Bronchial epithelial cell (primary cell): ENCODE measurements at regions not wholly inside any gene's neighbourhood (a gene's known extent, or its start where the extent isn't known, plus 50 kb on each side); places are given as distances from the start of the nearest gene placed in this dataset.

ENCODE experiments used
- DNase-seq: peaks from one replicate; pipeline ENCODE4 v3.0.0-alpha.2; 2010; ENCODE audit warnings: low read depth
- FAIRE-seq: peaks from 2 replicates; lab custom pipeline; 2011; peaks lifted over from hg19 to GRCh38; lab: Jason Lieb, UNC
- H3K27me3 ChIP-seq: 2 replicates; pipeline ENCODE4 v1.5.1; 2011; ENCODE audit warnings: low read length; ENCODE audit not compliant: control insufficient read depth, insufficient read depth
- H3K36me3 ChIP-seq: 2 replicates; pipeline ENCODE4 v1.5.1; 2011; ENCODE audit warnings: low read length; ENCODE audit not compliant: control insufficient read depth, insufficient read depth
- H3K4me3 ChIP-seq: 2 replicates; pipeline ENCODE4 v1.5.1; 2011; ENCODE audit warnings: mild to moderate bottlenecking, low read depth, low read length, control low read depth
- TF ChIP-seq, protein P1 (sequence below): IDR thresholded peaks from 2 replicates; pipeline ENCODE4 v1.5.1; 2011; ENCODE audit warnings: mild to moderate bottlenecking, moderate library complexity, low read length, control low read depth, inconsistent platforms; ENCODE audit not compliant: insufficient read depth, severe bottlenecking

DNA sequence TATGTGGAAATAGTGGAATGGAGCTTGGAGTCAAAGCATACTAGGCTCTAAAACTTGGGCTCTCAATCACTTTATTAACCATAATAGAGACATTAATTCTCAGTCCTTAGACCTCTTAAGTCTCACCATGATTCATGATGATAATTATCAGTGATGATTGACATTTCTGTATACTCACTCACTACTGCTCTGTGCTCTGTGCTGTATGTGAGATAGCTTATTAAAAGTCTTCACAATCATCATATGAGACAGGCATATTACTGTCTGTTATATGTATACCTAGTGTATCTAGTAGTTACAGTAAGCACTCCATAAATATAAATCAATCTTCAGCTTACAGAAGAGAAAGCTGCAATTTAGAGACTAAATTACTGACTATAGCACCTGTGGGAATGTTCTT, 236.0 kb upstream of the JAG1 start:
- no peak for FAIRE-seq
- H3K36me3 ChIP-seq: no peaks in the 10 kb centered on the region
- H3K4me3 ChIP-seq: no peak overlapping the region
- peak; percentile 59 for DNase-seq
- no peaks in the 10 kb centered on the region for H3K27me3 ChIP-seq
- TF ChIP-seq, protein P1, sequence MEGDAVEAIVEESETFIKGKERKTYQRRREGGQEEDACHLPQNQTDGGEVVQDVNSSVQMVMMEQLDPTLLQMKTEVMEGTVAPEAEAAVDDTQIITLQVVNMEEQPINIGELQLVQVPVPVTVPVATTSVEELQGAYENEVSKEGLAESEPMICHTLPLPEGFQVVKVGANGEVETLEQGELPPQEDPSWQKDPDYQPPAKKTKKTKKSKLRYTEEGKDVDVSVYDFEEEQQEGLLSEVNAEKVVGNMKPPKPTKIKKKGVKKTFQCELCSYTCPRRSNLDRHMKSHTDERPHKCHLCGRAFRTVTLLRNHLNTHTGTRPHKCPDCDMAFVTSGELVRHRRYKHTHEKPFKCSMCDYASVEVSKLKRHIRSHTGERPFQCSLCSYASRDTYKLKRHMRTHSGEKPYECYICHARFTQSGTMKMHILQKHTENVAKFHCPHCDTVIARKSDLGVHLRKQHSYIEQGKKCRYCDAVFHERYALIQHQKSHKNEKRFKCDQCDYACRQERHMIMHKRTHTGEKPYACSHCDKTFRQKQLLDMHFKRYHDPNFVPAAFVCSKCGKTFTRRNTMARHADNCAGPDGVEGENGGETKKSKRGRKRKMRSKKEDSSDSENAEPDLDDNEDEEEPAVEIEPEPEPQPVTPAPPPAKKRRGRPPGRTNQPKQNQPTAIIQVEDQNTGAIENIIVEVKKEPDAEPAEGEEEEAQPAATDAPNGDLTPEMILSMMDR: no peak

DNA sequence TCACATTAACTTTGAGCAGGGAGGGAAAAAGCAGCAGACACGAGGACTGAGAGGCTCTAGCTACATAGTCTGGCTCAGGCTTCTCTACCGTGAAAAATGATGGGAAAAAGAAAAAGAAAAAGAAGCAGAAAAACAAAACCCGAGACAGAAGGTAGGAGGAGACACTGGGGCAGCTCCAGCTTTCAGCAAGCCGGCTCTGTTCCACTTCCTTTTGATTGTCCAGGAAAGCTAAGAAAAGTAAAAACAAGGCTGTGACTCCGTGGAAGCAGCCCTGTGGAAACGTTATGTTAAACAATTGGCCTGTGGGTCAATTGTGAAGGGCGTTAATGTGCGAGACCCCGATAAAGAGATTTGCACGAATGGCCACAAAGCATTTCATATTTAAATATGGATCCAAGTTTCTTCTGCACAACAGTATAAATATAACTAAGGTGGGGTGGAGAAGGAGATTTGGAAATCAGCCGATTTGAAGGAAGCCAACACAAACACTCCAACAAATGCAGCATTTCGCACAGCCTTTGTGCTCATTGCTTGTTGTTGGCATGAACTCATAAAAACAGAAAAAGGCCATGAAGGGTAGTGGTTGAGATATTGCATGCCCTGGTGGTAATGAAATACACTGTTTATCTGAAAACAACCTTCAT, 236.9 kb upstream of the JAG1 start:
- TF ChIP-seq, protein P1: no peak
- Histone ChIP-seq H3K27me3 (no peaks in the 10 kb centered on the region), H3K36me3 (no peaks in the 10 kb centered on the region), H3K4me3 (no peak overlapping the region)
- FAIRE-seq: no peak
- no peak for DNase-seq

DNA sequence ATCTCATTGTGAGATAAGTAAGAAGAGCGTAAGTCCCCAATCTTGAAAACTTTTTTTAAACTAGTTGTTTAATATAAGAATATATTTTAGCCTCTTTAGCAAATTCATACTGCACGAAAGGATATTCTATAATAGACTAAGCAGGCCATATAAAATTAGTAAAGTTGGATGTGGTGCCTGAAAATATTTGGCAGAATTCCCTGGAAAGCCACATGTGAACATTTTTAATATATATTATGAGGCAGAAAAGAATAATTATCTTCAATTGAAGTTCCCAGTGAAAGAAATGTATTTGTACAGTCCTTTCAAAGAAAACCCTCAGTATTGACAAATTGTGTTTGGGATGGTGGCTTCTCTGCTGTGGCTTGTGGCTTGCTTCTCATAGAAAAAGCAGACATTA, 237.5 kb upstream of the JAG1 start:
- DNase-seq: no peak
- no peak for FAIRE-seq
- TF ChIP-seq, protein P1: no peak

DNA sequence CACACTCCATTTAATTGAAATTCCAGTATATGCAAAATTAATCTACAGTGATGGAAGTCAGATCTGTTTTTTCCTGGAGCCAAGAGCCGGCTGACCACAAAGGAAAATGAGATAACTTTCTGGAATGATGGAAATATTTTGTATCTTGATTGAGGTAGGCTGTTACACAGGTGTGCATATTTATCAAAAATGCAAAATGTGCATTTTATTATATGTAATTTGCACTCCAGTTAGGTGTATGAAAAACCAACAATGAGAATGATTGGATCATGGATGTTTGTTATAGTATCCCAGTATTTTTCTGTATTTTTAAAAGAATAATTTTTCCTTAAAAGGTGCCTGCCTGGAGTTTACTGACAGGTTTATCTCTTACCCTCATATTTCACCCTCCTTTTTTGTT, 242.0 kb upstream of the JAG1 start:
- FAIRE-seq (no peak), DNase-seq (no peak)
- Histone ChIP-seq H3K27me3 (no peaks in the 10 kb centered on the region), H3K36me3 (no peaks in the 10 kb centered on the region), H3K4me3 (no peak overlapping the region)
- TF ChIP-seq, protein P1: no peak

More for the DNA sequence above, 237.5 kb upstream of the JAG1 start:
- H3K27me3 ChIP-seq: no peaks in the 10 kb centered on the region
- H3K36me3 ChIP-seq: no peaks in the 10 kb centered on the region
- H3K4me3 ChIP-seq: no peak overlapping the region

DNA sequence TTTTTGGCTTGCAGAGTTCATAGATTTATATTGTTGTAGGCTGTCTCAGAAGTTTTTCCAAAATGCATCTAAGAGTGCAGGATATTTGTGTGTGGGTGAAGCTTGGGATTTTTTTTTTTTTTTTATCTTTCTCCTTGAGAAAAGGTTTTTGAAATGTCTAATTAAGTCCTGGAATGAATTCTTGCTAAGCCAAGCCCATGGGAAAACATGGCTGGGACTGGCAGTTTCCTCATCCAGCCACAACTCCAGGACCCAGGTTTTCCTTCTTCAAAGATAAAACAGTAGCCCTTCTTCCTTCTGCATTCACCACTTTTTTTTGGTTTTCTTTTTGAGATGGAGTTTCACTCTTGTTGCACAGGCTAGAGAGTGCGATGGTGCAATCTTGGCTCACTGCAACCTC, 242.5 kb upstream of the JAG1 start:
- DNase-seq: no peak
- no peak for FAIRE-seq
- Histone ChIP-seq H3K27me3 (no peaks in the 10 kb centered on the region), H3K36me3 (no peaks in the 10 kb centered on the region), H3K4me3 (no peak overlapping the region)
- TF ChIP-seq, protein P1: no peak

DNA sequence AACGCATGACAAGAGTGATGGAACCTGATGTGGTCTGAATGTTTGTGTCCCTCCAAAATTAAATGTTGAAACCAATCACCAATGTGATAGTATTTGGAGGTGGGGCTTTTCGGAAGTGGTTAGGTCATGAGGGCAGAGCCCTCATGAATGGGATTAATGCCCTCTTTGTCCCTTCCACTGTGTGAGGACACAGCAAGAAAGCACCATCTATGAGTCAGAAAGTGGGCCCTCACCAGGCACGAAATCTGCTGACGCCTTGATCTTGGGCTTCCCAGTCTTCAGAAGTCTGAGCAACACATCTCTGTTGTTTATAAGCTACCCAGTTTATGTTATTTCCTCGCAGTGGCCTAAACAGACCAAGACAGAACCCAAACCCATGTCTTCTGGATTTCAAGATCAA, 244.0 kb upstream of the JAG1 start:
- no peak for DNase-seq

More for the DNA sequence above, 244.0 kb upstream of the JAG1 start:
- Histone ChIP-seq H3K4me3 (no peak overlapping the region), H3K36me3 (no peaks in the 10 kb centered on the region), H3K27me3 (no peaks in the 10 kb centered on the region)
- TF ChIP-seq, protein P1: no peak
- FAIRE-seq: no peak
